OCI-LY3 (cell line): ENCODE measurements at regions not wholly inside any gene's neighbourhood (a gene's known extent, or its start where the extent isn't known, plus 50 kb on each side); places are given as distances from the start of the nearest gene placed in this dataset.

Experiments used
- CTCF ChIP-seq: fragments of 200-600, 300-600 bp; sonication (generic); IDR thresholded peaks from 2 replicates; pipeline ENCODE4 v1.5.1; 2014; ENCODE audit warnings: antibody characterized with exemption, low read length, low read depth
- EZH2phosphoT487 ChIP-seq: fragments of 200-600 bp; shearing (Covaris generic); IDR thresholded peaks from 2 replicates; pipeline ENCODE4 v1.6.1; 2018; ENCODE audit warnings: antibody characterized with exemption, mixed run types, low read depth

- TF ChIP-seq CTCF (no peak), EZH2phosphoT487 (no peak)
Measured at GRCh38 chr6:55088902-55089301, 85.4 kb upstream of the HCRTR2 start.
